ENCODE measurements at regions not wholly inside any gene's neighbourhood (a gene's known extent, or its start where the extent isn't known, plus 50 kb on each side); places are given as distances from the start of the nearest gene placed in this dataset.

GRCh38 chr2:19664646-19665045, 237.1 kb downstream of the TTC32 start:
- H3K4me3 ChIP-seq (ENCODE audit: low read depth, low read length) = no peak overlapping the region
- no peak for TF ChIP-seq CTCF (IDR thresholded peaks at IDR 0.05; ENCODE audit: low read depth, low read length)

- no peak for TF ChIP-seq CTCF (IDR thresholded peaks at IDR 0.05; ENCODE audit: low read depth, low read length)
- H3K4me3 ChIP-seq (ENCODE audit: low read depth, low read length) = no peak overlapping the region
Measured at GRCh38 chr2:19659024-19659792, 242.6 kb downstream of the TTC32 start.

- H3K4me3 ChIP-seq (ENCODE audit: low read depth, low read length) = no peak overlapping the region
Measured at GRCh38 chr2:19656011-19656410, 245.8 kb downstream of the TTC32 start.

GRCh38 chr2:19654310-19655090, 247.3 kb downstream of the TTC32 start:
- TF ChIP-seq CTCF (IDR thresholded peaks at IDR 0.05; ENCODE audit: low read depth, low read length) = no peak
- H3K4me3 ChIP-seq (ENCODE audit: low read depth, low read length) = no peak overlapping the region

More at GRCh38 chr2:19656011-19656410, 245.8 kb downstream of the TTC32 start:
- TF ChIP-seq CTCF (IDR thresholded peaks at IDR 0.05; ENCODE audit: low read depth, low read length) = no peak

- no peak for TF ChIP-seq CTCF (IDR thresholded peaks at IDR 0.05; ENCODE audit: low read depth, low read length)
- no peak overlapping the region for H3K4me3 ChIP-seq (ENCODE audit: low read depth, low read length)
Measured at GRCh38 chr2:19653509-19653908, 248.3 kb downstream of the TTC32 start.

- TF ChIP-seq CTCF (IDR thresholded peaks at IDR 0.05; ENCODE audit: low read depth, low read length) = no peak
- no peak overlapping the region for H3K4me3 ChIP-seq (ENCODE audit: low read depth, low read length)
Measured at GRCh38 chr2:19652811-19653210, 249.0 kb downstream of the TTC32 start.

GRCh38 chr2:19651466-19651865, 250.3 kb downstream of the TTC32 start:
- TF ChIP-seq CTCF (IDR thresholded peaks at IDR 0.05; ENCODE audit: low read depth, low read length) = no peak
- H3K4me3 ChIP-seq (ENCODE audit: low read depth, low read length) = no peak overlapping the region

Measured in WI38 (cell line).